ENCODE measurements at regions not wholly inside any gene's neighbourhood (a gene's known extent, or its start where the extent isn't known, plus 50 kb on each side); places are given as distances from the start of the nearest gene placed in this dataset.

- POLR2A ChIA-PET: no interaction called here
- CTCF ChIA-PET: no interaction called here
- no peak for DNase-seq (ENCODE audit: low read depth, low spot score)
- no peak for TF ChIP-seq CTCF (IDR thresholded peaks at IDR 0.05; ENCODE audit: insufficient read depth, low read length, missing control alignments)
- no peak overlapping the region for H3K4me3 ChIP-seq (ENCODE audit: low read depth, low read length)
These were observed 55.8 kb upstream of the TFAP2D start for GRCh38 chr6:50657513-50657912.

- TF ChIP-seq CTCF (IDR thresholded peaks at IDR 0.05; ENCODE audit: insufficient read depth, low read length, missing control alignments): no peak
- H3K4me3 ChIP-seq (ENCODE audit: low read depth, low read length): no peak overlapping the region
- CTCF ChIA-PET: no interaction called here
- POLR2A ChIA-PET: no interaction called here
- DNase-seq (ENCODE audit: low read depth, low spot score): no peak
These were observed 54.8 kb upstream of the TFAP2D start for GRCh38 chr6:50658561-50658960.

GRCh38 chr6:50661636-50662035 is 51.7 kb upstream of the TFAP2D start:
- no peak for DNase-seq (ENCODE audit: low read depth, low spot score)
- CTCF ChIA-PET: no interaction called here
- POLR2A ChIA-PET: no interaction called here
- TF ChIP-seq CTCF (IDR thresholded peaks at IDR 0.05; ENCODE audit: insufficient read depth, low read length, missing control alignments): no peak
- no peak overlapping the region for H3K4me3 ChIP-seq (ENCODE audit: low read depth, low read length)
